ENCODE measurements at regions not wholly inside any gene's neighbourhood (a gene's known extent, or its start where the extent isn't known, plus 50 kb on each side); places are given as distances from the start of the nearest gene placed in this dataset.

- DNase-seq (ENCODE audit: low read depth): no peak
- Histone ChIP-seq H3K36me3 (ENCODE audit: control insufficient read depth, insufficient read depth, low read length) (no peaks in the 10 kb centered on the region), H3K27me3 (ENCODE audit: control insufficient read depth, insufficient read depth, low read length) (no peaks in the 10 kb centered on the region), H3K4me3 (ENCODE audit: low read depth, low read length) (no peak overlapping the region)
- ChIA-PET POLR2A (no interaction called here), CTCF (interaction anchor here (0.6 kb wide), 1 partner anchor 103 kb away, joined by 6 read pairs; no protein-coding TSS in a partner anchor)
- no peak for TF ChIP-seq CTCF (IDR thresholded peaks at IDR 0.05; ENCODE audit: insufficient read depth, low read depth, low read length)
Measured at GRCh38 chr11:23856654-23857053, 640.2 kb upstream of the LUZP2 start.

GRCh38 chr11:23859087-23859486 is 637.8 kb upstream of the LUZP2 start:
- TF ChIP-seq CTCF (IDR thresholded peaks at IDR 0.05; ENCODE audit: insufficient read depth, low read depth, low read length): no peak
- Histone ChIP-seq H3K36me3 (ENCODE audit: control insufficient read depth, insufficient read depth, low read length) (no peaks in the 10 kb centered on the region), H3K27me3 (ENCODE audit: control insufficient read depth, insufficient read depth, low read length) (no peaks in the 10 kb centered on the region), H3K4me3 (ENCODE audit: low read depth, low read length) (no peak overlapping the region)
- CTCF ChIA-PET: no interaction called here
- no peak for DNase-seq (ENCODE audit: low read depth)
- POLR2A ChIA-PET: no interaction called here

GRCh38 chr11:23861615-23862014 is 635.2 kb upstream of the LUZP2 start:
- TF ChIP-seq CTCF (IDR thresholded peaks at IDR 0.05; ENCODE audit: insufficient read depth, low read depth, low read length): no peak
- Histone ChIP-seq H3K4me3 (ENCODE audit: low read depth, low read length) (no peak overlapping the region), H3K27me3 (ENCODE audit: control insufficient read depth, insufficient read depth, low read length) (no peaks in the 10 kb centered on the region), H3K36me3 (ENCODE audit: control insufficient read depth, insufficient read depth, low read length) (no peaks in the 10 kb centered on the region)
- CTCF ChIA-PET: interaction anchor here (0.6 kb wide), 1 partner anchor 74 kb away, joined by 3 read pairs; no protein-coding TSS in a partner anchor
- DNase-seq (ENCODE audit: low read depth): no peak
- POLR2A ChIA-PET: no interaction called here

- CTCF ChIA-PET: no interaction called here
- POLR2A ChIA-PET: no interaction called here
Measured at GRCh38 chr11:23865341-23865975, 631.4 kb upstream of the LUZP2 start.

GRCh38 chr11:23866641-23867040 is 630.2 kb upstream of the LUZP2 start:
- no peak for DNase-seq (ENCODE audit: low read depth)
- H3K4me3 ChIP-seq (ENCODE audit: low read depth, low read length): no peak overlapping the region
- H3K27me3 ChIP-seq (ENCODE audit: control insufficient read depth, insufficient read depth, low read length): no peaks in the 10 kb centered on the region
- POLR2A ChIA-PET: no interaction called here
- no peak for TF ChIP-seq CTCF (IDR thresholded peaks at IDR 0.05; ENCODE audit: insufficient read depth, low read depth, low read length)
- H3K36me3 ChIP-seq (ENCODE audit: control insufficient read depth, insufficient read depth, low read length): no peaks in the 10 kb centered on the region
- CTCF ChIA-PET: interaction anchor here (1.5 kb wide), 1 partner anchor 14 kb away, joined by 3 read pairs; no protein-coding TSS in a partner anchor

More at GRCh38 chr11:23865341-23865975, 631.4 kb upstream of the LUZP2 start:
- no peaks in the 10 kb centered on the region for H3K27me3 ChIP-seq (ENCODE audit: control insufficient read depth, insufficient read depth, low read length)
- no peaks in the 10 kb centered on the region for H3K36me3 ChIP-seq (ENCODE audit: control insufficient read depth, insufficient read depth, low read length)
- DNase-seq (ENCODE audit: low read depth): peak; percentile 65
- no peak for TF ChIP-seq CTCF (IDR thresholded peaks at IDR 0.05; ENCODE audit: insufficient read depth, low read depth, low read length)
- no peak overlapping the region for H3K4me3 ChIP-seq (ENCODE audit: low read depth, low read length)
